ENCODE measurements at regions not wholly inside any gene's neighbourhood (a gene's known extent, or its start where the extent isn't known, plus 50 kb on each side); places are given as distances from the start of the nearest gene placed in this dataset.

DNA sequence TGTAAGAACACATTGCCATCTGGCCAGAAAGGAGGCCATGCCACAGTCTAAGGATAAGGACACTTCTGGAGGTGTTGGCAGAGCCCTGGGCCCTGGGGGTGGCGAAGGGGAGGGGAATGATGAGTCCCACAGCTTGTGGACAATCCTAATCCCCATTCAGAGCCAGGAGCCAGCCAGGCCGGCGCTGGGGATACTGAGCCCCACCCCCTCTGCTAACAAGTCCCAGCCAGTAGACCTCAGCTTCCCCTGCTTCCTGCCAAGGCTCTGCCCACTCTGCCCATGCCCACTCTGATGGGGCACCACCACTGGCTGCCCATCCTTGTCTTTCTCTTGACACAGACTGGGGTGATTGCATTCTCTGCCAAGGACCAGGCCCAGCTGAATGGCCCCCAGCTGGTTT is 71.9 kb downstream of the NAV1 start:
- peak in 15 of 51 donors; percentile 15 to 52 (median 36) for DNase-seq

DNA sequence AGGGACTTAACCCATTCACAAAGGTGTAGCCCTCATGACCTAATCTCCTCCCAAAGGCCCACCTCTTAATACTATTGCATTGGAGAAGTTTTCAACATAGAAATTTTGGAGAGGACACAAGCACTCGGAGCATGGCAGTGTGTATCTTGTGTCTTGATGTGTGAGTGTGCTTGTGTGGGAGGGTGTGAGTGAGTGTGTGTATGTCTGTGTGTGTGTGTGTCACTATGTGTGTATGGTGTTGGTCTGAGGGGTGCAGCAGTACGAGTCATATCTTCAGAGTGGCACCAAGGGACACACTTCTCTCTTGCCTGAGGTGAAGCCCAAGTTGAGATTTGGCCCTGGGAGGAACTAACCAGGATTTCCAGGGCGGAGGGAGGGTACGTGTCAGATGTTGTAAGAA is 73.7 kb downstream of the NAV1 start:
- DNase-seq, result no peak

DNA sequence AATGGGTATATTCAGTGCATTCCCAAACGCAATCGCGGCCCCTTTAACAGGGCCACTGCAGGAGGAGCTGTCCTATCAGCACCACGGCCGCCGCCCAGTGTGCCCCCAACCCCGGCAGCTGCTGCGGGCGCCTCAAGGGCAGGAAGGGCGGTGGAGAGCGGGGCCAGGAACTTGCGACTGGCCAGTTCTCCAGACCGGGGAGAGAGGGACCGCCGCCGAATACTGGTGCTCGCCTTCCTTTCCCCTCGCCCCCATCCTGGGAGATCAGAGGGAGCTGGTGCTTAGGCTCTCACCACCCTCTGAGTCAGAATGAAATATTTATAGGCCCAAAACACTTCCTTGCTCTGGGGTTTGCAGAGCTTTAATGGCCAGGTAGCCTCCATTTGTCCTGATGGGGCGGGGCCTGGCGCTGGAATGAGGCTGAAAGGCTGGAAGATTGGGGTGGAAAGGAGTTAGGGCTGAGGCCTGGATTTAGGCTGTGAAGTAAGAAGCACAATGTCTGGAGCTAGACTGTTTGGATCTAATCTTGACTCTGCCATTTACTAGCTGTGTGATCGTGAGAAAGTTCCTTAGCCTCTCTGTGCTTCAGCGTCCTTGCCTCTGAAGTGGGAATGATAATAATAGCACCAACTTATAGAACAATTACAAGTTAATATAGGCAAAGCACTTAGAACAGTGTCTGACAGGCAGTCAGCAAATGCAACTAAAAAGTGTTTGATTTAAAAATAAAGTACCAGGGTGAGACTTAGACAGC is 75.5 kb downstream of the NAV1 start:
- DNase-seq, result peak in 2 of 51 donors; percentile 19 to 20

DNA sequence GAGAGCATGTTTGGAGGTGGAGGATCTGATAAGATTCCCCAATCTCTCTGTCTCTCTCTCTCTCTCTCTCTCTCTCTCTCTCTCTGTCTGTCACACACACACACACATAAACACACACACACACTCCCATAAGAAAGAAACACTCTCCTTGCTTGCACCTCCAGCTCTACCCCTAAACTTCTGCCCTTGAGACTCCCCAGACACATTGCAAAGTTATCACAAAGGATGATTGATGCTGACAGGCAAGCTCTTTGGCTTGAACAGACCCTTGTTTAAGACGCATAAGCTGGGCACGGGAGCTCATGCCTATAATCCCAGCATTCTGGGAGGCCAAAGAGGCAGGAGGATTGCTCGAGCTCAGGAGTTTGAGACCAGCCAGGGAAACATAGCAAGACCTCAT is 78.2 kb downstream of the NAV1 start:
- no peak for DNase-seq

DNA sequence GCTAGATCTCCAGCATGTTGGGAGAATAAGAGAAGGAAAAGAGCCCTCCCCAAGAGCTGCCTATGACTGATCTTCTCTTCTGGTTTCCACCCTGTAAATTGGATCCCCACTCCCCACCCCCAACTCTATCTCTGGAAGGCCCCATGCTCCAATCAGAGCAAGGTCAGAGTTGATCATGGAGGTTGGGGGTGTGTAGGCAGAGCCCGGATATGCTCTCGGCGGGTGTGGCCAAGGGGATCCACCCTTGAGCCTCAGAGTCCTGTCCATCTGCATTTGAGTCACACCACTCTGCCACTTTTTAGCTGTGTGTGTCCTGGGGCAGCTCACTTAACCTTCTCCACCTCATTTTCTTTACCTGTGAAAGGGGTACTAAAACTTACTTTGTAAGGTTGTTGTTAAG is 79.5 kb downstream of the NAV1 start:
- DNase-seq, result no peak

DNA sequence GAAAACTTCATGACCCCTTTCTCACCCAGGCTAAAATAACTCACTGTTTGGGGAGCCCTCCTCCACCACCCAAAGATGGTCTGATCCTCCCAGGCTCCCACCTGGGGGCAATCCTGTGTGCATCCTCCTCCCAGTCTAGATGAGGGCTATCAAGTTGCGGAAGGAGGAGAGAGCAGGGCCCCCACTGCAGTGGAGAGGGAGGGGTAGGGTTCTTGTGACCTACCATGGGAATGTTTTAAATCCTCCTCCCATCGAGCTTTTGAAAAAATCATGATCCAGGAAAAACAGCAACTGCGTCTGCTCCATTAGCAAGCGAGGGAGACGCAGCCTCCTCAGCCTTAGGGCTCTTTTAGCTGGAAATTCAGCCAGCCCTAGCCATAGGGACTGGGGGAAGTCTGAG is 80.0 kb downstream of the NAV1 start:
- no peak for DNase-seq

DNA sequence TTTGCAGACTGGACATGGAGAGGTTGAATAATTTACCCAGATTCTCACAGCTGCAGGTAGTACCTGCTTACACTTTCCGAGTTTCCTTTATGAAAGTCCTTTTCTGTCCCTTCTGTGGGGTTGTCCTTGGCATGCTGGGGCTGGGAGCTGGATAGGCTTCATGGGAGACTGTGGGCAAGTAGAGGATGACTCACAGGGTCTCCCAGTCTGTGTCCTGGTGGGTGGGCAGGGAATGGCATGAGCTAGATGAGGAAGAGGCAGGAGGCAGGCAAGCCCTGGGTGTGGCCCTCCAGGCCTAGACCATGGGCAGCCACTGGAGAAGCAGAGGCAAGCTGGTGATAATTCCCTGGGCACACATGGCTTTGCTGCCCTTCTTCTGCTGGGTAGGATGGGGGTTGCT is 80.6 kb downstream of the NAV1 start:
- no peak for DNase-seq

DNA sequence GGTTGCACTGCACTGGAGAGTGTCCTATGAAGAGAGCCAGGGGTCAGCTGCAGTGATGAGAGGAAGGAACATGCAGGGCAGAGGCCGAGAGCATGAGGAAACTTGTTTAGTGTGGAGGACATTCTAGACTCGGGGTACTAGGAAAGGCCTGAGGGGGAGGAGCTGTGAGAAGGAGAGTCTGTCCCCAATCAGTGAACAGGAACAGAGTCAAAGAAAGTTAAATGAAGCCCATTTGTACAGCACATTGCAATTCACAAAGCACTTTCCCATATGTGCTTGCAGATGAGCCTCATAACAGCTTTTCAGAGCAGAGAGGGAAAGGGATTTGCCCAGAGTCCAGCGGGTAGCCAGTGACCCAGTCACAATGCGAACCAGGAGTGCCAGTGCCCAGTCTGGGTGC is 83.4 kb downstream of the NAV1 start:
- no peak for DNase-seq

DNA sequence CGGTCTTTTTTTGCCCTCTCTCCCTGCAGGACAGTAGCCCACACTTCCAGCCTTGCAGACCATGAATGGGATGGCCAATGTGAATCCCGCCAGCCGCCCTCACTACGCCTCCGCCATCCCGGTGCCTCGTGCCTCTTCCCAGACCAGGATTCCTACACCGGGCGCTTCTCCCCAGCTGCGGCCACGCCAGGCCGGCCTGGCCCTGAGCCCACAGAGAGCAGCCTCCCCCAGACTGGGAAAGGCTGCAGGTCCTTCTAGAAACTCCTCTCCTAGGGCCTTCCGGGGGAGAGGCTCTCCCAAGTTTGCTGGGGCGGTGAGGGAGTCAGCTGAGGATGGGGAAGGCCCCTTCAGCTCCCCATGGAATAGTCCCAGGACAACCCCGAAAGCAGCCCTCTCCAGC is 83.9 kb downstream of the NAV1 start:
- no peak for DNase-seq

DNA sequence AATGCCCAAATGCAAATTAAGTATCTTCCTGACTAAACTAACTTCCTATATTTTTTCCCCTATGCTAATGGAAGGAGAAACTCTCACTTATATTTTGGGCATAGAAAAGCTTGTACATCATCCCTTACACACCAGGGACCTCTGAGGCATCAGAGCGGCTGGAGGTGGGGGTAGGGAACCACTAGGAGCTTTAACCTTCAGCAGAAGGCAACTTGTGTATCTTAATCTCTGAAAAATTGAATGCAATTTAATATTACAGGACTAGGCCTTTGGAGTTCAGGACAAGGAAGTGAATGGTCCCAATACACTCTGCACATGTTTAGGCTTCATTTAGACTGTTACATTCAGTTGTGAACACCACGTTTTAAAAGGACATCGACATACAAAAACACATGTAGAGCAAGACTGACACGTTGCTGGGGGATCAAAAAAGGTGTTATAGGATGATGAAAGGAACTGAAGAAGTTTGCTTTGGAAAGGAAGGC is 85.9 kb downstream of the NAV1 start:
- no peak for DNase-seq

DNA sequence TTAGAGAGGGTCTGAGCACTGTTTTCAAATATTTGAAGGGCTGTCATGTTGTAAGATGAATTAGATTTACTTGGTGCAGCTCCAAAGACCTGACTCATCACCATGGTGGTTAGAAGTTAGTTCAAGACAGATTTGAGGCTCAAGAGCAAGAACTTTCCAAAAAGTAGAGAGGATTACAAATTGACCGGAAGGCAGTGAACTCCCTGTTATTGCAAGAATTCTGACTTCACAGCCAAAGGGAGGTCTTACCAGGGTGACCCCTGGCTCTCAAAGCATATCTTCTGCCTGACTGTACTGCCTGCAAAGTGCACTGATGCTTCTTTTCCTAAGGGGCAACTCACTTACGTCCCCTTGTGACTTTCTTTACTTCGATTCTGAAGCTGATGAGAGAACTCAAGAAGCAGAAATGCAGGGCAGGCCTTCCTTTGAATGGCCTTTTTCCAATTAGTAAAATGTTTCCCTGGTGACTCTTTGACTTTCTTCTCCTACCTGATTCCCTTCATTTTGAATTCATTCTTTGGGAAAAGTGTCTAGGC is 86.4 kb downstream of the NAV1 start:
- DNase-seq, result no peak

DNA sequence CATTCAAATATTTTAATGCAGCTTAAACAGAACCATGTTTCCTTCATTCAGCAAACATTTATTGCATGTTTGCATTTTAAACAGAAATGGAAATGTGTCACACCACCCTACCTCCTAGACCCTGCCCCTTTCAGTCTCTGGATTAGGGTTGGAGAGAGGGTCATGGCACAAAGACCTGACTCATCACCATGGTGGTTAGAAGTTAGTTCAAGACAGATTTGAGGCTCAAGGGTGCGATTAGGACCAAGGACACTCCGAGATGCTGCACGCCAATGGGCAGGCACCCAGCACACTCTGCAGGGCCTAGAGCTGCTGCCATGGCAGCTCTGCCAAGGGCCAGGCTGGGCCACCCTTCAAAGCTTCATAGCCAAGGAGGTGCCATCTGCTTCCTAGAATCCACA is 86.9 kb downstream of the NAV1 start:
- DNase-seq, result no peak

DNA sequence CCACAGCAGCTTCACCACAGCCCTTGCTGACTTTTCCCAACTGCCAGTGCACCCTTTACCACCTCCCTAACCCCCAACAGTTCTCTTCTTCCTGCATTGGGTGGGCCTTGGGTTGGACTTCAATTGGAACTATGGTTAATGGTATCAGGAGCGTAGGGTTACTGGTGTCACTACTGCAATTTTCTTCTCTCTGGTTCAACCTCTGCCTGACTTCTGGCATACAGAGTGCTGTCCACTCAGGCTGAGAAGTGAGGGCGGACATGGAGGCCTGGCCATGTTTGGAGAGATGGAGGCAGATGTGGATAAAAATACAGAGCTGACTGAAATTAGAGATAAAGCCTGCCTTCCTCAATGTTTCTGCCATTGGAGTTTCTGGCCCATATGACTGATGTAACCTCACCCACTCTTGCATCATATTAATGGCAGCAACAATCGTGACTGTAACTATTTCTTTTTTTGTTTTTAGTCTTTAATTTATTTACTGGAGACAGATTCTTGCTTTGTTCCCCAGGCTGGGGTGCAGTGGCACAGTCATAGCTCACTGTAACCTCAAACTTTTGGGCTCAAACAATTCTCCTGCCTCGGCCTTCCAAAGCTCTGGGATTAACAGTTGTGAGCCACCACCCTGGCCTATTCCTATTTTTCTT is 87.8 kb downstream of the NAV1 start:
- no peak for DNase-seq

DNA sequence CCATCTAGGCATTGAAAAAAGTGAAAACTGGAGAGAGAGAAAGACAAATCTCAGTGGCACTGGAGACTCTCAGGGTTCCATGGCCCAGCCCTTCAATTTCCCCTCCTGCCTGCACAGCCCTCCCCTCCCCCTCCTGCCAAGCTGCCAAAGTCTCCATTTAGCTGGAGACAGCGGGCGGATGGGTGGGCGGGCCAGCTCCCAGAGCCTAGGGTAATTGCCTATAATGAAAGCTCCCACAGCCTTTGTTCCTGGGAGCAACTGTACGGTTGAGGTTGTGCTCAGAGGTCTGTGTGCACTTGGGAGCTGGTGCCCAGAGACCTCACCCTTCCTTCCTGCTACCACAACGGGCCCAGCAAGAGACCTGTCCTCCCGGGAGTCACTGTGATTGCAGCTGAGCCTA is 89.6 kb downstream of the NAV1 start:
- peak in 15 of 51 donors; percentile 13 to 44 (median 31) for DNase-seq

DNA sequence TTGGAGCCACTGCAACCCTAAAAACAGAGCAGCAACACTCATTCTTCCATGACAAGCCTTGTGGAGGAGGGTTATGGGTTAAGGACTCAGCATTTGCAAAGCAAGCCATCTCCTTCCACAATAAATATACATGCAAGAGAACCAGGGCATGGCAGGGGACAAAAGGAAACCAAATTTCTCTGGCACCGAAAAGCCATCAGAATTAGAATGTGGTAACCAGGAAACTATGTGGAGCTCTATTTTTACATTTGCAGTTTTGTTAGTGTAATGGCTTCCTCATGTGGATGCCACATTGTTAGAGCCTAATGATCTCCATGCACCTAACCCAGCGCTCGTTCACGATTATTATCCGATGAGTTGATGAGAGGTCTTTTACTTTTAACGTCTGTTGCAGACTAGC is 91.7 kb downstream of the NAV1 start:
- peak in 1 of 51 donors; percentile 65 for DNase-seq

DNA sequence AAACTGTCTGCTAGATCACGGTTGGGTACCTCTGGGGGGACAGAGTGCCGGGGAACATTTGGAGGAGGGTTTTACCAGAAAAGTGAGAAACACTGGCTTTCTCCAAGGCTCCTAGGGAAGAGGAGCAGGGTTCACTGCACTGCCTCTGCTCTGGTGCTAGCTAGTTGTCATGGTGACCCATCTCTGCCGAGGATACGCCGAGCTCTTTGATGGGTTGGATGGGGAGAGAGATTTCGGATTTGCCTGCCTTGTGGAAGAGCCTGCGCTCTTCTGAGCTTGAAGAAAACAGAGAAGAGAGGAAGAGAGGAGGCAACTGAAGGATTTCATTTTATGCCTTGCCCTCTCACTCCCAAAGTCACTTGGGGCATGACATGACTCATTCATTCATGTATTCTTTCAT is 92.1 kb downstream of the NAV1 start:
- peak in 11 of 51 donors; percentile 15 to 65 (median 25) for DNase-seq

DNA sequence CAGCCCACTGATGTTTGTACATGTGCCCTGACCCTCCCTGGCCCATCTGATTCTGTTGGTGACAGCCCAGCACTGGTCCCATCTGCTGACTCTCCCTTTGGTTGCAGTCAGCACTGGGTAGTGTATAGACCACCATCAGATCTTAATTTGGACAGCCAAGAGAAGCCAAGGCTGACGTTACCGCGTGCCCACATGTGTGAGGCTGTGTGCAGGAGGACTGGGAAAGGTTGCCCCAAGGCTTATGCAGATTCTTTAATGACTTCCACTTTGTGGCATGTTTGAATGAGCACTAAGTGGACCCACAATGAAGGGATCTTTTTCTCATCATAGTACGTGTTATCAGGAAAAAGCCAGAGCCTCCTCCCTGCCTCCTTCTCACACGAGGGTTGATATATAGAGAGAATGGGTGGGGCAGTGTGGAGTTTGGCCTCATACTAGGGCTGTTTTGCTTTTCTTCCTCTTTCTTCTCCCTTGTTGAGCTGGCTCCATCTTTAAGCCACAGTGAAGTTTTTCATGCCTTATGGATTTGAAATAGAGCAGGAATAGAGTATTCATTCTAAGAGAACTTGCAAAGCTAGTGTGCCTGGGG is 93.5 kb downstream of the NAV1 start:
- DNase-seq, result no peak

DNA sequence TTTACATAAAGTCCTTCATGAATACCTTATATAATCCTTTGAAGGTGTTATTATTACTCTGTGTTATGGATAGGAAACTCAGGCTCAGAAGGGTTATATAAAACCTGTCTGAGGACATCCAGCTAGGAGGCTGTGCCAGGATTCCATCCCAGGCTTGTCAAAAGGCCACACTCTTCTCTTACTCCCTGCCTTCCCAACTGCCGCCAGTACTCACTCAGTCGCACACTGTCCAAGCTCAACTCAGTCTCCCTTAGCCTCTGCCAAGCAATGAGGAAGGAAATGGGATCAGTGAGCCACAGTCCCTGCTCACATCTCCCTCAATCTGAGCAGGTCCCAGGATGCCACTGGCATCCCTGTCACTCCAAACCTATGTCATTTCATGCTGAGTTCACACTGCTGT is 94.4 kb downstream of the NAV1 start:
- peak in 1 of 51 donors; percentile 19 for DNase-seq

DNA sequence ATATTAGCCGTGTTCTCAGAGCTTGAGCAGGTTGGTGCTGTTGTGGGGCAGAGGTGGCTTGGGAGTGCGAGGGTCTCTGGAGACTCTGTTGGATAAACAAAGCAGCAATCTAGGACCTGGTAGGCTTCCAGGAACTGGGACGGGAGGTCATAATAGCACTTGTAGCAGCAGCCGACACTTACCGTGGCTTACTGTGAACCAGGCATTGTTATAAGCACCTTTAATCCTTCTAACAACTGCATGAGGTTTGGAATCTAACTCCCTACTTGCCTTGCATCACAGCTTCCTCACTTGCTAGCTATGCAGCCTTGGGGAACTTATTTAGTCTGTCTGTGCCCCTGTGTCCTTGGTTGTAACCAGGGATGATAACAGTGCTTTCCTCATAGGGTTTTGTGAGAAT is 94.9 kb downstream of the NAV1 start:
- no peak for DNase-seq

DNA sequence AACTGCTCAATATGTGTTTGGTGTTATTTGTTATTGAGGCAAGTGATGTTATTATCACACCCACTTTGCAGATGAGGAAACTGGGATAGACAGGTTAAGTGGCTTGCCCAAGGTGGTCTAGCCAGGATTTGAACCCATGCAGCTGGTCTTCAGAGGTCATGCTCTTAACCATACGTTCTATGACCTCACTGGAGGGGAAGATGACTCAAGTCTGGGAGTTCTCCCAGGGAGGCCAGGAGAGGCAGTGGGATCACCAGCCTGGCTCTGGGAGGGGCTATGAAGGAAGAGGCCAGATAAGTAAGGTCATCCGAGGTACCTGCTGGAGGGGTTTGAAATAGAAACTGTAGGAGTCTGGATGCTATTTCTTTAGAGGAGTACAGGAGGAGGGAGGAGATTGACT is 95.3 kb downstream of the NAV1 start:
- no peak for DNase-seq

DNA sequence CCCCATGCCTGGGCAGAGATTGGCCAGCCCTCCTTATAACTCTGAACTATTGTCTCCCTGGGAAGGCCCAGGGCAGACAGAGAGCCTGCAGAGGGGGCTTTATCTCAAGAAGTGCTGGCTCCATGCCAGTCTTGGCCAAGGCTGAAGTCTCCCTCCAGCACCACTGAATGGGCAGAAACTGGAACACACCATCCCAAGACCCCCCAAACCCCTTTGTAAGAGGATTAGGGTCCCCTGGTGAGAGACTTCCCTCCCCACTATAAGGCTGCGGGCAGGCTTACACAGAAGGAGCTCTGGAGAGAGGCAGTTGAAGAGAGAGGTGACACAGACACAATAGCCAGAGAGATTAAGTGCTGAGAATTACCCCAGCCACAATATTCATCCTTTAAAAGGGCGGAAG is 97.2 kb downstream of the NAV1 start:
- no peak for DNase-seq

DNA sequence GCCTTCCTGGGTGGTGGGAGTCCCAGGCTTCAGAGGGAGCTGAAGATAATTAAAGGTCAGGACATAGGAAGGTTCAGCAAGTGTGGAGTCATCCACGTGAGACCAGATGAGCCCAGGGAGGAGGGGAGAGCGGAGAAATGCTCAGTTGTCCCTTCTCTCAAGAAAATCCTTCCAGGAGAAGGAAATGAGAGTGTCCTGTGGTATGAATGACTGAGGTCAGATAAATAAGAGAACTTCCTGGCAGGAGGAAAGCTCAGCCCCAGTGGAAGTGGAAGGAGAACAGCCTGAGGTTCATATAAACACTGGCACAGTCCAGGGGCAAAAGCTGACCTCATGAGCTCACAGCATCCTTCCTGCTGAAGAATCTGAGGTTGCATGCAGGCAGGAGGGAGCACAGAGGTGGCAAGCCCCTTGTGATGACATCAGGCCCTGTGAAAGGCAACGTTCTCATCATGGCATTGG is 97.6 kb downstream of the NAV1 start:
- no peak for DNase-seq

Measured in hypothalamus (tissue), 51 donors.